ENCODE measurements at regions not wholly inside any gene's neighbourhood (a gene's known extent, or its start where the extent isn't known, plus 50 kb on each side); places are given as distances from the start of the nearest gene placed in this dataset.
"Not testable (repeated sequence)": the region's sequence is repeated elsewhere in the genome, so short reads cannot be mapped to it uniquely, and the experiment has no call there.

- DNase-seq (ENCODE audit: low spot score), result not testable (repeated sequence)
Measured at GRCh38 chr7:17440025-17440784, 141.8 kb downstream of the AHR start.

- DNase-seq (ENCODE audit: low spot score), result no peak
Measured at GRCh38 chr7:17440831-17441230, 142.4 kb downstream of the AHR start.

DNA sequence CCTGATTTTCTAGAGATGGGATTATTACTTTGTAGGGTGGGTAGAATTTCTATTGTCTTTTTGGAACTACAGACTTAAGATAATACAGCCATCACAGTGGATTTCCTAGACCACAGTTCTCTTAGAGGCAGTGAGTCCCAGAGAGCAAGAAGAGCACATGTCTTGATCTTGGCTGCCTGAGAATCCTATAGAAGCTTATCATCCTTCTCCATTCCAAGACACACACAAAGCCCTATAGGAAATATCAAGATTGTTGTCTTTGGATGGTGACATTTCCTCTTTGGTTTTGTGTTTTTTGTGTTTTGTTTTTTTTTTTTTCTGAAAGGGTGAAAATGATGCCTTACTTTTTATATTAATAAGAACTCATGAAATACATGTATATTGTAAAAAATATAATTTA is 143.1 kb downstream of the AHR start:
- DNase-seq (ENCODE audit: low spot score), result no peak

DNA sequence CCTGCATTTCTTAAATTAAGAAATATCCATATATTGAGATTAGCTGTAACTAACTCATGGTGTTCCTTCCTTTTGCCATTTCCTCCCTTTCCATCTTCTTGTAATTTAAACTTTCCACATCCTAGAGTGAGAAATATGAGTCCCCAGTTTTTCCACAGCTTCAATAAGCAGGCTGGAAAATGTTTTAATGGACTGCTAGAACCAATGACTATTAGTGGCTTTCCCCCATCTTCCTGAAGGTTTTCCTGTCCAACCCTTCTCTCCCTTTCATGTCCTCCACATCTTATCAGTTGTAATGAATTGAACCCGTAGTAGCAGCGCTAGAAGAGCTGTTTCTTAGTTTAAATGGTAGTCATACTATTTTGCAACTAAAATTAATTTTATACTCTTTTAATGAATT is 145.7 kb downstream of the AHR start:
- no peak for DNase-seq (ENCODE audit: low spot score)

DNA sequence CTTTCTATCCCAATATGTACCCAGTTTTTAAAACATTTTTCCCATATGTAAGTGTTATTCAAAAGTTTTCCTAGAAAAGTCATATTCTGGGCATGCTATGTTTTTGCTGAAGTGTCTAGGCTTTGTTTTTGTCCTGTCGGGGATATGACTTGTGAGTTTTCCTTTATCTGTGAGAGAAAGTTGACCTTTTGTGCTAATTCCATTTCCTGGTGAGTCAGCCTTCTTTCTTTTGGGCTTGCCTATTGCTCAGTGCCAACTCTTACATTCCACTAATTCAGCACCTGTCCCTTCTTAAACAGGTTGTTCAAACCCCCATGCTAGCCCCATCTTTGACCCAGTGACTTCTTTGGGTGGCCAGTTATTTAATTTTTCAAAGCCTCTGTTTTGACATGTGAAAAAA is 146.2 kb downstream of the AHR start:
- no peak for DNase-seq (ENCODE audit: low spot score)

GRCh38 chr7:17446340-17446739 is 147.9 kb downstream of the AHR start:
- DNase-seq (ENCODE audit: low spot score), result no peak

DNA sequence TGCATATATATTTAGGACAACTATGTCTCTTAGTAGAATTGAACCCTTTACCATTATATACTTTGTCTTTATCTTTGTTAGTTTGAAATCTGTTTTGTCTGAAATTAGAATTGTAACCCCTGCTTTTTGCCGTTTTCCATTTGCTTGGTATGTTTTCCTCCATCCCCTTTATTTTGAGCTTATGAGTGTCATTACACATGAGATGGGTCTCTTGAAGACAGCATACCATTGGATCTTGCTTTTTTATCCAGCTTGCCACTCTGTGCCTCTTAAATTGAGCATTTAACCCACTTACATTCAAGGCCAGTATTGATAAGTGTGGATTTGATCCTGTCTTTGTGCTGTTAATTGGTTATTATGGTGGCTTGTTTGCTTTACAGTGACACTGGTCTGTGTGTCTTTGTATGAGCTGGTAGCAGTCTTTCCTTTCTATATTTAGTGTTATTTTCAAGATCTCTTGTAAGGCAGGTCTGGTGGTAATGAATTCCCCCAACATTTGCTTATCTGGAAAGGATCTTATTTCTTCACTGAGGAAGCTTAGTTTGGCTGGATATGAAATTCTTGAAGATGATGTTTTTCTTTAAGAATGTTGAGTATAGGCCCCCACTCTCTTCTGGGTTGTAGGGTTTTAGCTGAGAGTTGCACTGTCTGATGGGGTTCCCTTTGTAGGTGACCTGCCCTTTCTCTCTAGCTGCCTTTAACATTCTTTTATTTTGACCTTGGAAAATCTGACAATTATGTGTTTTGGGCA is 149.5 kb downstream of the AHR start:
- no peak for DNase-seq (ENCODE audit: low spot score)

DNA sequence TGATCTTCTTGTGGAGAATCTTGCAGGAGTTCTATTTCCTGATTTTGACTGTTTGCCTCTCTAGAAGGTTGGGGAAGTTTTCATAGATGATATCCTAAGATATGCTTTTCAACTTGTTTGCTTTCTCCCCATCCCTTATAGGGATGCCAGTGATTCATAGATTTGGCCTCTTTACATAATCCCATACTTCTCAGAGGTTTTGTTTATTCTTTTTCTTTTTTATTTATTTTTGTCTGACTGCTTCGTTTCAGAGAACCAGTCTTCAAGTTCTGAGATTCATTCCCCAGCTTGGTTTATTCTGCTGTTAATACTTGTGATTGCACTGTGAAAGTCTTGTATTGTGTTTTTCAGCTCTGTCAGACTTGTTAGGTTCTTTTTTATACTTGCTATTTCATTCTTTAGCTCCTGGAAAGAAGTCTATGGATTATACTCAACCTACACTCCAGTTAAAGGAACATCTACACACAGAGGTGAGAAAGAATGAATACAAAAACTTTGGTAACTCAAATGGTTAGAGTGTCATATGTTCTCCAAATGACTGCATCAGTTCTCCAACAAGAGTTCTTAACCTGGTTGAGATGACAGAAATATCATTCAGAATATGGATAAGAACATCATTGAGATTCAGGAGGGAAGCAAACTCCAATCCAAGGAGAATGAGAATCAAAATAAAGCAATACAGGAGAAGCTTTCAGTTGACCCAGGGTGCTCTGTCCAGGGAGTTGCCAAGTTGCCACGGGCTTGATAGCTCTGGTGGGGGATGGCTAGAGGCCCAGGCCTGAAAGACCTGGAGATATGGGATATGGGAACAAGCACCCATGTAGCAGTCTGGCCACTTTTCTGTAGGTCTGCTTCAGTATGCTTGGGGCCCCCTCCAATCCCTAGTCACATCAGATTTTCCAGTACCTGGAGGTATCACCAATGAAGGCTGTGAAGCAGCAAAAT is 150.3 kb downstream of the AHR start:
- DNase-seq (ENCODE audit: low spot score), result no peak

DNA sequence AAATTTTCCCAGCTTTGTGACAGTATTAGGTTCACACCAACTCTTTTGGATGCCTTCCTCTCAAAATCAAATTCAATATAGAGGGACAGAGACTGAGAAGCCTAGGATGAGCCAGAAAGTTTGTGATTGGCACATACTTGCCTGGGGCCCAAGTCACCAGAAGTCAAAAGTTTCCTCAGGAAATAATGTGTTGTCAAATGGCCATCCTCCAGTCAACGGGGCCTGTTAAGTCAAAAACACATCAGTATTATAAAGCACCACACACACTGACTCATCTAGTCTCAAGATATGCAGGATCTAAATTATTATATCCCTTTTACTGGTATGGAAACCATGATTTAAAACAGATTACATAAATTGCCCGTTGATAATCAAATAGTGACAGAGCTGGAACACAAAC is 158.1 kb downstream of the AHR start:
- no peak for DNase-seq (ENCODE audit: low spot score)

DNA sequence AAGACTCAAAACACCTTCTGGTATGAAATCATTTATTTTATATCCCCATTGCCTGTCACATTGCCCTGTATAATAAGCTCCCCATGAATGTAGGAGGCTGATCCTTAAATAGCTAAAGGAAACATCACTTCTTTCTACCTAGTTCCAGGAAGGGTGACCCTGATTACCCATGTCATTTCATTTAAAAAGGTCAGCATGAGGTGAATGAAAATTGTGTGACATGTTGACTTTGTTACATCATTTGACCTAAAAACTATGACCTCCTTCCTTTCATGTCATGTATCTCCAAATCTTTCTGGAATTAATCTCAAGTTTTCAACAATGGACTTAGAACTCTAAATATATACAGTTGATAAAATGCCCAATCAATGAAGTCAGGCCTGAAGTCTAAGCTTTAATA is 161.5 kb downstream of the AHR start:
- DNase-seq (ENCODE audit: low spot score), result no peak

GRCh38 chr7:17460665-17461064 is 162.2 kb downstream of the AHR start:
- DNase-seq (ENCODE audit: low spot score), result no peak

DNA sequence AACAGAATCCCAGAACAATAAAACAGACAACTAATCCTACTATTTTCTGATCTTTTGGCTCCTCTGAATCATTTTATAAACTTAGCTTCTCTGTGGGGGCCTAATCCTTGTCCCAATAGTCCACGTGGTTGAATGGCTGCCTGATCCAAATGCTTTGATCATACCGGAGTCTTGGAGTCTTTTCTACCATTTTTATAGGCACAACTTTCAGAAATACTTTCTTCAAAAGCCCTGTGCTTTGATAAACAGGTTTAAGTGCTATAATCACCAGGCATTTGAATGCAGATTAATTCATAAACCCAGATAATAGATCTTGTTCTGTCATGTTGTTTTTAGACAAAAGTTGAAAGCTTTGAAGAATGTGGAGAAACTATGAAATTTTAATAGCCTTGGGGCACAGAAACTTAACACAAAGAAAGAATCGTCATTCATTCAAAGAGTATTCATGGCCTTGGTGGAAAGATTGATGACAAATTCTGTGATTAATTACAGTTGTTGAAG is 163.7 kb downstream of the AHR start:
- no peak for DNase-seq (ENCODE audit: low spot score)

- DNase-seq (ENCODE audit: low spot score), result no peak
Measured at GRCh38 chr7:17463511-17464085, 165.1 kb downstream of the AHR start.

DNA sequence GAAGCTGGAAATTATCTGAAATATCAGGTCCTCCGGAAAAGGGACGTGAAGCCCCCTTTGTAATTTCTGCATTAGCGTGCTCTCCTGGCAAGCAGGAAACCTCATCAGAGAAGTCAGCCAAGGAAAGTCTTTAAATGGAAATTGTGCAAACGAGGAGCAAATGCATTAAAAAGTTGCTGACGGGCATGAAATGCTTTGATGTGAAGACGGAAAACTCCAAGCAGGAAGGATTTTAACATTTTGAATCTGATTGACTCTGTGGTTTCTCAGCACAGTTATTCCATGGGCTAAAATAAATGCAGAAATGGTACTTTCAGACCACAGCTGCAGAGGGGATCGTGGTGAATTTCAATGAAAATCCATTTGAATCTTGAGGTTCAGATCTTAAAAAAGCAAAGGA is 167.8 kb downstream of the AHR start:
- no peak for DNase-seq (ENCODE audit: low spot score)

DNA sequence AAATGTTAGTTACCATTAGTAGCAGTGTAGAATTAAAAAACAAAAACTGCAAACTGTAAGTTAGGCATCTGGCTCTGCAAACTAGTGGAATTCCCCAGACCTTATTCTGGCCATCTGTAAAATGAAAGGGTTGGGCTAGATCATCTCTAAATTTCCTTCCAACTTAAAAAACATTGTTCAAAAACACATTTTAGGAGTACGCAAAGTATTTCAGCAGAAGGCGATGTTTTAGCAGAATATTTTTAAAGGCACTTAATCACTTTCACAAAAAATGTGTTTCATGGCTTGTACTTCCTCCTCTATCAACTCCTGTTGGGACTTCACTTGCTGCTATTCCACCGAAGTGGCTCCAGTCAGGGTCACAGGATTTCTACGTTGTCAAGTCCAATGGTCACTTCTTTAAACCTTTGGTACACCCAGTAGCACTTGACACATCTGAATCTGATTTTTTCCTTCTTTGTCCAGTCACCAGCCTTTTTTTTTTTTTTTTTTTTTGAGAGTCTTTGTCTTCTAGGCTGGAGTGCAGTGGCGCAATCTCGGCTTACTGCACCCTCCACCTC is 169.0 kb downstream of the AHR start:
- no peak for DNase-seq (ENCODE audit: low spot score)

GRCh38 chr7:17471325-17471724 is 172.9 kb downstream of the AHR start:
- no peak for DNase-seq (ENCODE audit: low spot score)

DNA sequence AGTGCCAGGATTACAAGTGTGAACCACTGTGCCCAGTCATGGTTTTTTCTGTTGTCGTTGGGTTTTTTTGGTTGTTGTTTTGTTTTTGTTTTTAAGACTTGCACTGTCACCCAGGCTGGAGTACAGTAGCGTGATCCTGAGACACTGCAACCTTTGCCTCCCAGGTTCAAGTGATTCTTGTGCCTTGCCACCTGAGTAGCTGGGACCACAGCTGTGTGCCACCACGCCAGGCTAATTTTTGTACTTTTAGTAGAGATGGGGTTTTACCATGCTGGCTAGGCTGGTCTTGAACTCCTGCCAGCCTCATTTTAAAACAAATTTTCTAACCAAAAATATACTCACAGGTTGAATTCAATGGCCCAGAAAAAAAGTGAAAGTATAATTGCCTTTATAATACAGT is 174.1 kb downstream of the AHR start:
- no peak for DNase-seq (ENCODE audit: low spot score)

- DNase-seq (ENCODE audit: low spot score), result no peak
Measured at GRCh38 chr7:17472939-17473338, 174.5 kb downstream of the AHR start.

- no peak for DNase-seq (ENCODE audit: low spot score)
Measured at GRCh38 chr7:17474724-17475344, 176.4 kb downstream of the AHR start.

DNA sequence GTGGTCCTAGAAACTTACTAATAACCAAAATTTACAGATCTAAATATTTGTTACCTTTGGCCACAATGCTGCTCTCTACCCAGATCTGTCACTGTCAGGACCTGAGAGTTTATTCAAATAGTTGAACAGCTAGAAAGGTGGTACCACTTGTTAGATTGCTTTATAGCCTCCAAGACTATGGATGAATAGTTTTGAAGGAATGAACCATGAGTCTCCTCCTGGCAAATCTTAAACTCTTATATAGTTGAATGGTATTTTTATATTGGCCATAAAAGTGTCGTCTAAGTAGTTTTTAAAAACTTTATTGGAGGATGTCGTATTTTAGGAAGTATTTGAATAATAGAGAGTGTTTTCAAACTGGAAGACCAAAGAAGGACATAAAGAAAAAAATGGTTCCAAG is 178.7 kb downstream of the AHR start:
- no peak for DNase-seq (ENCODE audit: low spot score)

DNA sequence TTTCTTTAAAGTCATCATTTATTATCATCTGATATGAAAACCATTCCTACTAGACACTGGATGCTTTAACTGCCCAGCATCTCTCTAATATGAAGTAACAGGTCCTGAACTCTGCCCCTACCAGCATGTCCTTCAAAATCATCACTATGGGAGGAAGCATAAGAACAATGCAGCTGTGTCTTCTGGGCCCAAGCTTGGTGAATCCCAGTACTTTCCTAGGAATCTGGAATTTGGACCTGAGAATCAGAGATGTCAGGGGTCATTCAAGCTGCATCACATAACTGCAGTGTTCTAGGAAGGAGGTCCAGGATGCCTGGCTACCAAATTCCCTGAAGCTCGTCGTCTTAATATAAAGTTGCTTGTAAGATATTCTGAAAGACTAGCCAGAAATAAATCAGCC is 182.7 kb downstream of the AHR start:
- no peak for DNase-seq (ENCODE audit: low spot score)
